B cell (primary cell): ENCODE measurements at regions not wholly inside any gene's neighbourhood (a gene's known extent, or its start where the extent isn't known, plus 50 kb on each side); places are given as distances from the start of the nearest gene placed in this dataset.

ENCODE experiments used
- EZH2 ChIP-seq: IDR thresholded peaks from 2 replicates; pipeline ENCODE4 v1.6.1; 2012; ENCODE audit warnings: borderline replicate concordance, low read depth, mild to moderate bottlenecking, moderate library complexity, low read length; ENCODE audit not compliant: insufficient read depth, poor library complexity, severe bottlenecking
- TF ChIP-seq, protein P1 (sequence below): fragments of 200-600 bp; IDR thresholded peaks from one replicate; pipeline ENCODE4 v1.8.0; 2022; ENCODE audit warnings: antibody characterized with exemption, mild to moderate bottlenecking

GRCh38 chr12:27873010-27873409 lies 93.0 kb upstream of the MANSC4 start:
- TF ChIP-seq, protein P1, sequence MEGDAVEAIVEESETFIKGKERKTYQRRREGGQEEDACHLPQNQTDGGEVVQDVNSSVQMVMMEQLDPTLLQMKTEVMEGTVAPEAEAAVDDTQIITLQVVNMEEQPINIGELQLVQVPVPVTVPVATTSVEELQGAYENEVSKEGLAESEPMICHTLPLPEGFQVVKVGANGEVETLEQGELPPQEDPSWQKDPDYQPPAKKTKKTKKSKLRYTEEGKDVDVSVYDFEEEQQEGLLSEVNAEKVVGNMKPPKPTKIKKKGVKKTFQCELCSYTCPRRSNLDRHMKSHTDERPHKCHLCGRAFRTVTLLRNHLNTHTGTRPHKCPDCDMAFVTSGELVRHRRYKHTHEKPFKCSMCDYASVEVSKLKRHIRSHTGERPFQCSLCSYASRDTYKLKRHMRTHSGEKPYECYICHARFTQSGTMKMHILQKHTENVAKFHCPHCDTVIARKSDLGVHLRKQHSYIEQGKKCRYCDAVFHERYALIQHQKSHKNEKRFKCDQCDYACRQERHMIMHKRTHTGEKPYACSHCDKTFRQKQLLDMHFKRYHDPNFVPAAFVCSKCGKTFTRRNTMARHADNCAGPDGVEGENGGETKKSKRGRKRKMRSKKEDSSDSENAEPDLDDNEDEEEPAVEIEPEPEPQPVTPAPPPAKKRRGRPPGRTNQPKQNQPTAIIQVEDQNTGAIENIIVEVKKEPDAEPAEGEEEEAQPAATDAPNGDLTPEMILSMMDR, result no peak
- TF ChIP-seq EZH2, result no peak
